SK-N-SH (cell line): ENCODE measurements at regions not wholly inside any gene's neighbourhood (a gene's known extent, or its start where the extent isn't known, plus 50 kb on each side); places are given as distances from the start of the nearest gene placed in this dataset.

Experiments
- CTCF ChIA-PET: fragments of 300-600, 350-600 bp; formaldehyde crosslinking; extraction: SDS; loops from one replicate; lab custom pipeline; 2021; lab: Yijun Ruan, JAX
- POLR2A ChIA-PET: fragments of 350-600 bp; sonication (Branson Sonifier 250); formaldehyde crosslinking; extraction: SDS; loops from one replicate; lab custom pipeline; 2020; ENCODE audit warnings: antibody characterized with exemption, inconsistent platforms; lab: Yijun Ruan, JAX
- DNase-seq: peaks from one replicate; pipeline ENCODE4 v3.0.0; 2012
- H2AFZ ChIP-seq: fragments of 200-600 bp; sonication (generic); 2 replicates; pipeline ENCODE4 v1.8.1; 2016; ENCODE audit warnings: antibody characterized with exemption, mild to moderate bottlenecking, low read depth
- H3F3A ChIP-seq: fragments of 200-600 bp; sonication (generic); replicated peaks from 2 replicates; pipeline ENCODE3; 2016; ENCODE audit warnings: antibody characterized with exemption, mild to moderate bottlenecking; ENCODE audit not compliant: insufficient read depth
- H3K27ac ChIP-seq, 2 experiments: fragments of 200-500 bp in 1 of 2; fragments of 200-600 bp in 1 of 2; sonication (Bioruptor generic) in 1 of 2; sonication (generic), shearing (Covaris generic) in 1 of 2; 2 replicates each; pipeline versions ENCODE4 v1.5.1 to v1.6.1; 2014 to 2016; ENCODE audit warnings: low read depth in 2 of 2, inconsistent platforms in 1 of 2, low read length in 1 of 2, mild to moderate bottlenecking in 1 of 2, mixed read lengths in 1 of 2
- H3K27me3 ChIP-seq: fragments of 200-600 bp; sonication (generic), shearing (Covaris generic); 2 replicates; pipeline ENCODE4 v1.6.1; 2016; ENCODE audit warnings: mixed run types; ENCODE audit not compliant: insufficient read depth
- H3K36me3 ChIP-seq, 2 experiments: fragments of 200-500 bp in 1 of 2; fragments of 200-600 bp in 1 of 2; sonication (Bioruptor generic) in 1 of 2; sonication (generic) in 1 of 2; replicated peaks in 1 of 2; 2 replicates each; pipeline versions ENCODE3 to v1.5.1; 2014 to 2016; ENCODE audit warnings: low read length in 1 of 2, mild to moderate bottlenecking in 1 of 2; ENCODE audit not compliant: insufficient read depth in 2 of 2, control insufficient read depth in 1 of 2
- H3K4me1 ChIP-seq, 2 experiments: fragments of 200-500 bp in 1 of 2; fragments of 200-600 bp in 1 of 2; sonication (Bioruptor generic) in 1 of 2; sonication (generic), shearing (Covaris generic) in 1 of 2; 2 replicates each; pipeline versions ENCODE4 v1.5.1 to v1.6.1; 2014 to 2016; ENCODE audit warnings: low read depth in 1 of 2, low read length in 1 of 2, mixed run types in 1 of 2; ENCODE audit not compliant: insufficient read depth in 2 of 2, control insufficient read depth in 1 of 2
- H3K4me2 ChIP-seq: fragments of 200-600 bp; sonication (generic), shearing (Covaris generic); 2 replicates; pipeline ENCODE4 v1.6.1; 2017; ENCODE audit warnings: mixed run types
- H3K4me3 ChIP-seq, 2 experiments: fragments of 200-500 bp in 1 of 2; fragments of 200-600 bp in 1 of 2; sonication (Bioruptor generic) in 1 of 2; sonication (generic), shearing (Covaris generic) in 1 of 2; 2 replicates each; pipeline versions ENCODE4 v1.5.1 to v1.8.1; 2014 to 2016; ENCODE audit warnings: low read depth in 2 of 2, inconsistent platforms in 1 of 2, low read length in 1 of 2, mild to moderate bottlenecking in 1 of 2, mixed read lengths in 1 of 2, moderate library complexity in 1 of 2
- H3K79me2 ChIP-seq: fragments of 200-600 bp; sonication (generic); 2 replicates; pipeline ENCODE4 v1.8.1; 2017; ENCODE audit warnings: mild to moderate bottlenecking; ENCODE audit not compliant: insufficient read depth
- H3K9ac ChIP-seq: fragments of 200-600 bp; sonication (generic); 2 replicates; pipeline ENCODE4 v1.6.1; 2017; ENCODE audit warnings: mixed run types
- H3K9me2 ChIP-seq: fragments of 200-600 bp; sonication (generic); 2 replicates; pipeline ENCODE4 v1.6.1; 2017; ENCODE audit warnings: mixed run types
- H3K9me3 ChIP-seq: fragments of 200-600 bp; sonication (generic); 2 replicates; pipeline ENCODE4 v1.6.1; 2017; ENCODE audit warnings: mixed run types, mild to moderate bottlenecking, moderate library complexity
- H4K20me1 ChIP-seq: fragments of 200-600 bp; sonication (generic); 2 replicates; pipeline ENCODE4 v1.6.1; 2017; ENCODE audit warnings: mild to moderate bottlenecking, mixed run types; ENCODE audit not compliant: insufficient read depth
- FOXJ3 ChIP-seq: sonication (generic); formaldehyde crosslinking; IDR thresholded peaks from 2 replicates; pipeline ENCODE4 v1.5.1; 2020; ENCODE audit warnings: mild to moderate bottlenecking, missing genetic modification reagents
- JUND ChIP-seq: IDR thresholded peaks from 2 replicates; pipeline ENCODE4 v1.4.0; 2012
- PBX3 ChIP-seq: IDR thresholded peaks from 2 replicates; pipeline ENCODE4; 2012
- RAD21 ChIP-seq: IDR thresholded peaks from 2 replicates; pipeline ENCODE4 v1.6.1; 2012; ENCODE audit warnings: mild to moderate bottlenecking, low read length
- RCOR1 ChIP-seq: fragments of 150-350 bp; IDR thresholded peaks from 2 replicates; pipeline ENCODE4 v1.6.1; 2017; ENCODE audit warnings: antibody characterized with exemption, low read length
- REST ChIP-seq: IDR thresholded peaks from 2 replicates; pipeline ENCODE4 v1.6.1; 2012; ENCODE audit warnings: mild to moderate bottlenecking, low read depth, low read length, moderate library complexity
- RXRA ChIP-seq: IDR thresholded peaks from 2 replicates; pipeline ENCODE4 v1.4.0; 2012; ENCODE audit warnings: low read depth, mild to moderate bottlenecking, borderline replicate concordance
- TEAD4 ChIP-seq: IDR thresholded peaks from 2 replicates; pipeline ENCODE4 v1.4.0; 2012; ENCODE audit warnings: mild to moderate bottlenecking, borderline replicate concordance; ENCODE audit not compliant: insufficient read depth
- USF1 ChIP-seq: IDR thresholded peaks from 2 replicates; pipeline ENCODE4 v1.4.0; 2012; ENCODE audit warnings: low read depth, borderline replicate concordance
- USF2 ChIP-seq: fragments of 150-350 bp; IDR thresholded peaks from 2 replicates; pipeline ENCODE4 v1.6.1; 2017; ENCODE audit warnings: antibody characterized with exemption, low read length, low read depth, borderline replicate concordance
- YY1 ChIP-seq: IDR thresholded peaks from 2 replicates; pipeline ENCODE4 v1.4.0; 2012; ENCODE audit warnings: low read depth, mild to moderate bottlenecking
- WGBS: methylation state at CpG from one replicate; pipeline ENCODE4 v1.1.6; 2017; ENCODE audit warnings: low lambda C conversion rate; 5-methylcytosine and 5-hydroxymethylcytosine counted together
- TF ChIP-seq, protein P1 (sequence below): fragments of 200-600 bp; sonication (generic); IDR thresholded peaks from 2 replicates; pipeline ENCODE4 v1.6.1; 2017; ENCODE audit warnings: antibody characterized with exemption, mild to moderate bottlenecking, moderate library complexity

DNA sequence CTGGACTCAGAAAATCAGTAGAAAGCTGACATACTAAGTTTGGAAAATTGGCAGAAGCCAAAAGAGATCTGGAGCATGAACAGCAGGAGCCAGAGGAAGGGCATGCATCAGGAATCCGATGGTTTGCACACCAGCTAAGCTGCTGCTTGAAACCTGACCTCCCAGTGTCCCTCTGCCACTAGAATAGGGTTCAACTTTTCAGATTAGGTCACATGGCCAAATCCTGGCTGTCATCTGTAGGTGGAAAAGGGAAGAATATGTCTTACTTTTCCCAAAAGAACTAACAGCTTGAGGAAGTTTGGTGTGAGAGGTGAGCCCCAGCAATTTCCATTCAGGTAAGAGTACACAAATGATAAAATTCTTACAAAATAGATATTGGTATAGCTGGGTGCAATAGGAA is 732.6 kb downstream of the RERGL start:
- no peaks in the 10 kb centered on the region for H3K9me2 ChIP-seq
- no peaks in the 10 kb centered on the region for H3K9me3 ChIP-seq
- no peaks in the 10 kb centered on the region for H3K36me3 ChIP-seq
- 22% methylated on average over 1 of the region's 1 CpG for WGBS
- no peaks in the 10 kb centered on the region for H3F3A ChIP-seq
- CTCF ChIA-PET, result no interaction called here
- TF ChIP-seq, protein P1, sequence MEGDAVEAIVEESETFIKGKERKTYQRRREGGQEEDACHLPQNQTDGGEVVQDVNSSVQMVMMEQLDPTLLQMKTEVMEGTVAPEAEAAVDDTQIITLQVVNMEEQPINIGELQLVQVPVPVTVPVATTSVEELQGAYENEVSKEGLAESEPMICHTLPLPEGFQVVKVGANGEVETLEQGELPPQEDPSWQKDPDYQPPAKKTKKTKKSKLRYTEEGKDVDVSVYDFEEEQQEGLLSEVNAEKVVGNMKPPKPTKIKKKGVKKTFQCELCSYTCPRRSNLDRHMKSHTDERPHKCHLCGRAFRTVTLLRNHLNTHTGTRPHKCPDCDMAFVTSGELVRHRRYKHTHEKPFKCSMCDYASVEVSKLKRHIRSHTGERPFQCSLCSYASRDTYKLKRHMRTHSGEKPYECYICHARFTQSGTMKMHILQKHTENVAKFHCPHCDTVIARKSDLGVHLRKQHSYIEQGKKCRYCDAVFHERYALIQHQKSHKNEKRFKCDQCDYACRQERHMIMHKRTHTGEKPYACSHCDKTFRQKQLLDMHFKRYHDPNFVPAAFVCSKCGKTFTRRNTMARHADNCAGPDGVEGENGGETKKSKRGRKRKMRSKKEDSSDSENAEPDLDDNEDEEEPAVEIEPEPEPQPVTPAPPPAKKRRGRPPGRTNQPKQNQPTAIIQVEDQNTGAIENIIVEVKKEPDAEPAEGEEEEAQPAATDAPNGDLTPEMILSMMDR, result no peak
- no peaks in the 10 kb centered on the region for H3K27me3 ChIP-seq
- H2AFZ ChIP-seq, result no peak overlapping the region
- H3K4me1 ChIP-seq, result no peaks in the 10 kb centered on the region
- no peak overlapping the region for H3K4me2 ChIP-seq
- no peak overlapping the region for H3K4me3 ChIP-seq
- POLR2A ChIA-PET, result no interaction called here
- H4K20me1 ChIP-seq, result no peaks in the 10 kb centered on the region
- no peak overlapping the region for H3K9ac ChIP-seq
- no peak overlapping the region for H3K27ac ChIP-seq
- no peak for DNase-seq
- no peaks in the 10 kb centered on the region for H3K79me2 ChIP-seq

DNA sequence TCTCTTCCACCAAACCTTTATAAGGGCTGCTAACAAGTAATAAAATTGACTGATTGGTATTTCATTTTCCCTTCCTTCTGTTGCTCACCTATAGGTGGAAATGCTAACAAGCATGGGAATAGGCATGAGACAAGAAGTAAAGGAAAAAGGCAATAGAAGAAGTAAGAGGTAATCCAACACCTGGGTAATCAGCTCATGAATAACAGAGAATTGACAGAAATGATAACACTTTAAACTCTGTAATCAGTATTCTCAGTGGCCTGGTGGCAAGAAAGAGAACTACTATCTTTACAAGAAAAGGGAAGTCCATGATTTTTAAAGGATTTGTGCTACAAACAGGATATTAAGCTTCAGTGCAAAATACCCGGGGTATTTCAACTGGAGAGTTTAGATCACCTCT is 737.8 kb downstream of the RERGL start:
- TF ChIP-seq TEAD4 (no peak), USF2 (no peak), RCOR1 (no peak), USF1 (no peak), FOXJ3 (CRISPR knock-in tag) (no peak), REST (no peak), YY1 (no peak), RAD21 (no peak), PBX3 (no peak), JUND (no peak), RXRA (no peak)
- Histone ChIP-seq H3K9me3 (no peaks in the 10 kb centered on the region), H2AFZ (no peak overlapping the region), H3K27me3 (no peaks in the 10 kb centered on the region), H3K36me3 (no peaks in the 10 kb centered on the region), H3K27ac (no peak overlapping the region), H3K9ac (no peak overlapping the region), H3F3A (no peaks in the 10 kb centered on the region), H3K4me3 (no peak overlapping the region), H3K4me1 (peaks cover 0 to 4% of the 10 kb centered on the region in 2 experiments; a peak in 1 of 4 replicates), H4K20me1 (no peaks in the 10 kb centered on the region), H3K4me2 (no peak overlapping the region), H3K79me2 (no peaks in the 10 kb centered on the region), H3K9me2 (no peaks in the 10 kb centered on the region)
- 0% methylated on average over 1 of the region's 1 CpG for WGBS
- ChIA-PET CTCF (no interaction called here), POLR2A (no interaction called here)
- DNase-seq, result no peak
